GM12878 (cell line): ENCODE measurements at regions not wholly inside any gene's neighbourhood (a gene's known extent, or its start where the extent isn't known, plus 50 kb on each side); places are given as distances from the start of the nearest gene placed in this dataset.

Source experiments
- ATAC-seq: fragments of 200-7000 bp; cut with Tn5 transposase; 3 replicates; pipeline ENCODE4 v1.9.1; 2020; ENCODE audit warnings: mild to moderate bottlenecking, moderate library complexity
- BruUV-seq: library from RNA; stranded (reverse); fragments of 400-500 nt; replicated peaks from 2 replicates; lab custom pipeline; 2021; lab: Mats Ljungman, UMichigan
- CTCF ChIA-PET: fragments of 300-600 bp; sonication (Branson Sonifier 250); formaldehyde crosslinking; extraction: SDS; loops from one replicate; lab custom pipeline; 2021; ENCODE audit warnings: inconsistent platforms; lab: Yijun Ruan, JAX
- POLR2A ChIA-PET: fragments of 350-600 bp; formaldehyde crosslinking; extraction: SDS; loops from one replicate; lab custom pipeline; 2021; ENCODE audit warnings: inconsistent platforms; lab: Charles Lee
- RAD21 ChIA-PET: fragments of 300-600 bp; sonication (Branson Sonifier 250); formaldehyde crosslinking; loops from one replicate; lab custom pipeline; 2023; ENCODE audit warnings: antibody characterized with exemption; ENCODE audit not compliant: unreplicated experiment; lab: Charles Lee
- SMC1A ChIA-PET: fragments of 300-600 bp; sonication (Branson Sonifier 250); formaldehyde crosslinking; loops from one replicate; lab custom pipeline; 2023; ENCODE audit not compliant: unreplicated experiment, uncharacterized antibody; lab: Charles Lee
- DNase-seq: peaks from one replicate; pipeline ENCODE4 v3.0.0-alpha.2; 2011; ENCODE audit warnings: low read depth, low spot score
- FAIRE-seq: peaks from 3 replicates; lab custom pipeline; 2011; peaks lifted over from hg19 to GRCh38; lab: Jason Lieb, UNC
- H2AFZ ChIP-seq: 2 replicates; pipeline ENCODE4 v1.6.0; 2011; ENCODE audit warnings: low read depth, low read length, control low read depth; ENCODE audit not compliant: control insufficient read depth
- H3K27ac ChIP-seq: 2 replicates; pipeline ENCODE4 v1.5.1; 2011; ENCODE audit warnings: control low read depth; ENCODE audit not compliant: control insufficient read depth, insufficient read depth
- H3K27me3 ChIP-seq, 2 experiments: replicated peaks in 1 of 2; 2 replicates each; pipeline versions ENCODE4 v1.6.0 to v1.6.1; 2011; ENCODE audit warnings: low read length in 1 of 2; ENCODE audit not compliant: control insufficient read depth in 2 of 2, insufficient read depth in 2 of 2
- H3K36me3 ChIP-seq, 2 experiments: 2 replicates each; pipeline ENCODE4 v1.5.1; 2011; ENCODE audit warnings: low read length in 1 of 2; ENCODE audit not compliant: control insufficient read depth in 2 of 2, insufficient read depth in 2 of 2
- H3K4me1 ChIP-seq: 2 replicates; pipeline ENCODE4 v1.6.1; 2011; ENCODE audit warnings: mild to moderate bottlenecking, low read length, moderate library complexity, mixed read lengths; ENCODE audit not compliant: control insufficient read depth, insufficient read depth
- H3K4me2 ChIP-seq: 2 replicates; pipeline ENCODE4 v1.6.0; 2011; ENCODE audit warnings: control low read depth; ENCODE audit not compliant: control insufficient read depth, insufficient read depth
- H3K4me3 ChIP-seq: fragments of 200-600 bp; sonication (generic); 2 replicates; pipeline ENCODE4 v1.5.1; 2016
- H3K79me2 ChIP-seq: 2 replicates; pipeline ENCODE4 v1.6.0; 2011; ENCODE audit warnings: low read length; ENCODE audit not compliant: control insufficient read depth, insufficient read depth
- H3K9ac ChIP-seq: 2 replicates; pipeline ENCODE4 v1.8.0; 2011; ENCODE audit warnings: low read length, control low read depth, mixed read lengths; ENCODE audit not compliant: control insufficient read depth, insufficient read depth
- H3K9me3 ChIP-seq: replicated peaks from 3 replicates; pipeline ENCODE4 v1.5.1; 2011; ENCODE audit warnings: mild to moderate bottlenecking, low read length; ENCODE audit not compliant: control insufficient read depth, insufficient read depth
- H4K20me1 ChIP-seq: 2 replicates; pipeline ENCODE4 v1.6.0; 2011; ENCODE audit not compliant: control insufficient read depth, insufficient read depth
- BACH1 ChIP-seq: fragments of 450-650 bp; IDR thresholded peaks from 2 replicates; pipeline ENCODE4 v1.6.1; 2017; ENCODE audit warnings: mild to moderate bottlenecking, borderline replicate concordance
- BRCA1 ChIP-seq: IDR thresholded peaks from 2 replicates; pipeline ENCODE4 v1.6.1; 2011; ENCODE audit warnings: low read depth, low read length, improper control_type of control experiment
- CHD1 ChIP-seq: IDR thresholded peaks from 2 replicates; pipeline ENCODE4 v1.6.1; 2012; ENCODE audit warnings: low read depth, low read length, improper control_type of control experiment
- EED ChIP-seq: sonication (generic); IDR thresholded peaks from 2 replicates; pipeline ENCODE4 v1.6.1; 2016; ENCODE audit warnings: antibody characterized with exemption, low read depth
- MTA3 ChIP-seq: IDR thresholded peaks from 2 replicates; pipeline ENCODE4 v1.6.1; 2012; ENCODE audit warnings: low read length, inconsistent platforms, borderline replicate concordance
- MXI1 ChIP-seq: fragments of 150-350 bp; IDR thresholded peaks from 2 replicates; pipeline ENCODE4 v1.6.1; 2011; ENCODE audit warnings: low read depth, mild to moderate bottlenecking, inconsistent platforms, low read length, improper control_type of control experiment
- MYB ChIP-seq: fragments of 150-350 bp; IDR thresholded peaks from 2 replicates; pipeline ENCODE4 v1.6.1; 2014; ENCODE audit warnings: mild to moderate bottlenecking, low read depth, low read length, borderline replicate concordance
- POLR2A ChIP-seq: IDR thresholded peaks from 2 replicates; pipeline ENCODE4 v1.6.1; 2011; ENCODE audit warnings: low read depth, mild to moderate bottlenecking, low read length
- RELB ChIP-seq: fragments of 450-650 bp; IDR thresholded peaks from 2 replicates; pipeline ENCODE4 v1.6.1; 2017; ENCODE audit warnings: low read depth, mild to moderate bottlenecking, moderate library complexity
- TCF12 ChIP-seq: IDR thresholded peaks from 2 replicates; pipeline ENCODE4 v1.6.1; 2011; ENCODE audit warnings: low read depth, mild to moderate bottlenecking, low read length
- ZBTB11 ChIP-seq: fragments of 450-650 bp; formaldehyde crosslinking; IDR thresholded peaks from 2 replicates; pipeline ENCODE4 v1.5.0; 2022; ENCODE audit warnings: mild to moderate bottlenecking, missing genetic modification characterization
- ZBTB33 ChIP-seq: fragments of 450-650 bp; IDR thresholded peaks from 2 replicates; pipeline ENCODE4 v1.6.1; 2017; ENCODE audit warnings: mild to moderate bottlenecking
- ZNF622 ChIP-seq: fragments of 450-650 bp; IDR thresholded peaks from 2 replicates; pipeline ENCODE4 v1.6.1; 2017; ENCODE audit warnings: mild to moderate bottlenecking, inconsistent platforms
- WGBS: methylation state at CpG from one replicate; pipeline ENCODE4 v1.1.6; 2016; ENCODE audit warnings: low lambda C conversion rate; ENCODE audit not compliant: insufficient replicate concordance, insufficient coverage; ENCODE audit errors: missing lambda C conversion rate; 5-methylcytosine and 5-hydroxymethylcytosine counted together
- in situ Hi-C: fragments of 300-500 bp; cut with MboI; formaldehyde crosslinking; loops from 9 replicates; pipeline ENCODE4 v1.14.3; 2018; ENCODE audit warnings: mixed read lengths
- intact Hi-C: fragments of 100-400 bp; cut with micrococcal nuclease; formaldehyde crosslinking; loops from one replicate; pipeline ENCODE4 v1.14.2; 2022; ENCODE audit not compliant: unreplicated experiment
- TF ChIP-seq, protein P1 (sequence below): IDR thresholded peaks from 2 replicates; pipeline ENCODE4 v1.6.1; 2011; ENCODE audit warnings: low read depth, mild to moderate bottlenecking, low read length, moderate library complexity, borderline replicate concordance; ENCODE audit errors: extremely low read depth
- TF ChIP-seq, protein P2 (sequence below), 3 experiments: IDR thresholded peaks in 2 of 3; conservative IDR thresholded peaks in 1 of 3; 2 replicates each; pipeline ENCODE4 v1.5.1; 2011; ENCODE audit warnings: low read depth in 3 of 3, low read length in 3 of 3, mild to moderate bottlenecking in 3 of 3, control low read depth in 2 of 3, moderate library complexity in 2 of 3, inconsistent platforms in 1 of 3, mixed read lengths in 1 of 3; ENCODE audit not compliant: control insufficient read depth in 2 of 3, insufficient read depth in 1 of 3; ENCODE audit errors: extremely low read depth in 1 of 3

GRCh38 chr17:13410874-13411273 lies 190.9 kb downstream of the HS3ST3A1 start:
- Histone ChIP-seq H3K79me2 (no peaks in the 10 kb centered on the region), H3K27me3 (no peaks in the 10 kb centered on the region), H3K9me3 (no peaks in the 10 kb centered on the region), H3K4me3 (no peak overlapping the region), H3K9ac (no peak overlapping the region), H3K4me1 (no peaks in the 10 kb centered on the region), H4K20me1 (no peaks in the 10 kb centered on the region), H2AFZ (no peak overlapping the region), H3K27ac (no peak overlapping the region), H3K4me2 (no peak overlapping the region), H3K36me3 (no peaks in the 10 kb centered on the region)
- ChIA-PET SMC1A (interaction anchor here (0.8 to 1.5 kb wide), 2 partner anchors 46 to 153 kb away, joined by 3 read pairs; no protein-coding TSS in a partner anchor), RAD21 (no interaction called here), CTCF (no interaction called here), POLR2A (no interaction called here)
- no peak for FAIRE-seq
- BruUV-seq = no TSS peak
- intact Hi-C loops (no loop called here), in situ Hi-C loops (no loop called here)
- no peak for DNase-seq
- 40% methylated on average over 2 of the region's 2 CpGs for WGBS
- ATAC-seq = no peak
- TF ChIP-seq, protein P1, sequence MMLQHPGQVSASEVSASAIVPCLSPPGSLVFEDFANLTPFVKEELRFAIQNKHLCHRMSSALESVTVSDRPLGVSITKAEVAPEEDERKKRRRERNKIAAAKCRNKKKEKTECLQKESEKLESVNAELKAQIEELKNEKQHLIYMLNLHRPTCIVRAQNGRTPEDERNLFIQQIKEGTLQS = no peak
- no peak for TF ChIP-seq TCF12
- no peak for TF ChIP-seq BRCA1
- TF ChIP-seq POLR2A = no peak
- no peak for TF ChIP-seq EED
- no peak for TF ChIP-seq RELB
- no peak for TF ChIP-seq CHD1
- no peak for TF ChIP-seq ZBTB33
- no peak for TF ChIP-seq ZBTB11 (CRISPR knock-in tag)
- TF ChIP-seq ZNF622 = no peak
- TF ChIP-seq MXI1 = no peak
- no peak for TF ChIP-seq BACH1
- TF ChIP-seq MYB = no peak
- TF ChIP-seq, protein P2, sequence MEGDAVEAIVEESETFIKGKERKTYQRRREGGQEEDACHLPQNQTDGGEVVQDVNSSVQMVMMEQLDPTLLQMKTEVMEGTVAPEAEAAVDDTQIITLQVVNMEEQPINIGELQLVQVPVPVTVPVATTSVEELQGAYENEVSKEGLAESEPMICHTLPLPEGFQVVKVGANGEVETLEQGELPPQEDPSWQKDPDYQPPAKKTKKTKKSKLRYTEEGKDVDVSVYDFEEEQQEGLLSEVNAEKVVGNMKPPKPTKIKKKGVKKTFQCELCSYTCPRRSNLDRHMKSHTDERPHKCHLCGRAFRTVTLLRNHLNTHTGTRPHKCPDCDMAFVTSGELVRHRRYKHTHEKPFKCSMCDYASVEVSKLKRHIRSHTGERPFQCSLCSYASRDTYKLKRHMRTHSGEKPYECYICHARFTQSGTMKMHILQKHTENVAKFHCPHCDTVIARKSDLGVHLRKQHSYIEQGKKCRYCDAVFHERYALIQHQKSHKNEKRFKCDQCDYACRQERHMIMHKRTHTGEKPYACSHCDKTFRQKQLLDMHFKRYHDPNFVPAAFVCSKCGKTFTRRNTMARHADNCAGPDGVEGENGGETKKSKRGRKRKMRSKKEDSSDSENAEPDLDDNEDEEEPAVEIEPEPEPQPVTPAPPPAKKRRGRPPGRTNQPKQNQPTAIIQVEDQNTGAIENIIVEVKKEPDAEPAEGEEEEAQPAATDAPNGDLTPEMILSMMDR (IDR thresholded peaks at IDR 0.05 in 2 of 3, conservative IDR thresholded peaks at IDR 0.05 in 1 of 3; ENCODE audit: control insufficient read depth in 2 of 3, extremely low read depth in 1 of 3, insufficient read depth in 1 of 3, low read depth in 3 of 3, low read length in 3 of 3) = no peak
- no peak for TF ChIP-seq MTA3
